Neural progenitor cell (in vitro differentiated cells): ENCODE measurements at regions not wholly inside any gene's neighbourhood (a gene's known extent, or its start where the extent isn't known, plus 50 kb on each side); places are given as distances from the start of the nearest gene placed in this dataset.

Source experiments
- DNase-seq: peaks from one replicate; pipeline ENCODE4 v3.0.0-alpha.2; 2016; ENCODE audit warnings: low spot score
- H2AFZ ChIP-seq: fragments of 200-600 bp; sonication (generic); replicated peaks from 2 replicates; pipeline ENCODE4 v1.6.1; 2016; ENCODE audit warnings: antibody characterized with exemption
- H3F3A ChIP-seq: fragments of 200-600 bp; sonication (generic); 2 replicates; pipeline ENCODE4 v1.6.1; 2016; ENCODE audit warnings: antibody characterized with exemption, low read depth
- H3K27ac ChIP-seq: fragments of 200-600 bp; sonication (generic); 2 replicates; pipeline ENCODE4 v1.5.1; 2016; ENCODE audit warnings: mild to moderate bottlenecking
- H3K27me3 ChIP-seq: fragments of 200-600 bp; sonication (generic); 2 replicates; pipeline ENCODE4 v1.6.1; 2016; ENCODE audit warnings: mild to moderate bottlenecking, moderate library complexity
- H3K36me3 ChIP-seq: fragments of 200-600 bp; sonication (generic); 2 replicates; pipeline ENCODE4 v1.5.1; 2016
- H3K4me1 ChIP-seq: fragments of 200-600 bp; sonication (generic); 2 replicates; pipeline ENCODE4 v1.6.1; 2016; ENCODE audit warnings: mixed run types
- H3K4me2 ChIP-seq: fragments of 200-600 bp; sonication (generic); 2 replicates; pipeline ENCODE4 v1.6.1; 2016
- H3K4me3 ChIP-seq: fragments of 200-600 bp; sonication (generic); 2 replicates; pipeline ENCODE4 v1.5.1; 2016
- H3K79me2 ChIP-seq: fragments of 200-600 bp; sonication (generic); 2 replicates; pipeline ENCODE4 v1.6.1; 2016; ENCODE audit warnings: low read depth
- H3K9ac ChIP-seq: fragments of 200-600 bp; sonication (generic); 2 replicates; pipeline ENCODE4 v1.6.1; 2016
- H3K9me3 ChIP-seq: fragments of 200-600 bp; sonication (generic); 2 replicates; pipeline ENCODE4 v1.5.1; 2016; ENCODE audit warnings: low read depth
- H4K20me1 ChIP-seq: fragments of 200-600 bp; sonication (generic); 2 replicates; pipeline ENCODE4 v1.6.1; 2016; ENCODE audit warnings: low read depth
- H3K27ac Mint-ChIP-seq: 3 replicates; pipeline ENCODE4 v1.8.0; 2021; ENCODE audit warnings: mixed read lengths
- H3K27me3 Mint-ChIP-seq: 2 replicates; pipeline ENCODE4 v1.8.0; 2022; ENCODE audit warnings: low read depth, mild to moderate bottlenecking, inconsistent platforms, moderate library complexity, mixed read lengths; ENCODE audit not compliant: insufficient read depth
- H3K36me3 Mint-ChIP-seq: 3 replicates; pipeline ENCODE4 v1.8.0; 2021; ENCODE audit warnings: mixed read lengths
- H3K4me1 Mint-ChIP-seq: 3 replicates; pipeline ENCODE4 v1.8.0; 2021; ENCODE audit warnings: mixed read lengths
- H3K4me3 Mint-ChIP-seq: 3 replicates; pipeline ENCODE4 v1.8.0; 2021; ENCODE audit warnings: mild to moderate bottlenecking, moderate library complexity, mixed read lengths
- H3K9me3 Mint-ChIP-seq: 3 replicates; pipeline ENCODE4 v1.8.0; 2020; ENCODE audit warnings: mixed read lengths
- CTCF ChIP-seq: fragments of 200-600 bp; sonication (generic); IDR thresholded peaks from 2 replicates; pipeline ENCODE4 v1.5.1; 2017; ENCODE audit warnings: antibody characterized with exemption, mild to moderate bottlenecking
- EZH2 ChIP-seq: fragments of 200-600 bp; sonication (generic); IDR thresholded peaks from 2 replicates; pipeline ENCODE4 v1.6.1; 2017; ENCODE audit warnings: antibody characterized with exemption, mild to moderate bottlenecking, moderate library complexity
- EZH2phosphoT487 ChIP-seq: fragments of 200-600 bp; sonication (generic); IDR thresholded peaks from 2 replicates; pipeline ENCODE4 v1.6.1; 2017; ENCODE audit warnings: antibody characterized with exemption

- H3K9ac ChIP-seq: no peak overlapping the region
- Mint-ChIP-seq H3K9me3 (no peaks in the 10 kb centered on the region), H3K27me3 (no peaks in the 10 kb centered on the region), H3K4me3 (no peak overlapping the region), H3K27ac (no peak overlapping the region), H3K4me1 (no peaks in the 10 kb centered on the region), H3K36me3 (no peaks in the 10 kb centered on the region)
- H3K4me2 ChIP-seq: no peak overlapping the region
- H3K36me3 ChIP-seq: no peaks in the 10 kb centered on the region
- no peaks in the 10 kb centered on the region for H3K4me1 ChIP-seq
- TF ChIP-seq EZH2phosphoT487 (no peak), CTCF (no peak), EZH2 (no peak)
- H3F3A ChIP-seq: no peaks in the 10 kb centered on the region
- DNase-seq: no peak
- H3K27ac ChIP-seq: no peak overlapping the region
- no peaks in the 10 kb centered on the region for H3K27me3 ChIP-seq
- no peaks in the 10 kb centered on the region for H3K79me2 ChIP-seq
- no peaks in the 10 kb centered on the region for H3K9me3 ChIP-seq
- no peak overlapping the region for H2AFZ ChIP-seq
- H3K4me3 ChIP-seq: no peak overlapping the region
- H4K20me1 ChIP-seq: no peaks in the 10 kb centered on the region
Measured at GRCh38 chr11:90364527-90364926, 141.7 kb upstream of the CHORDC1 start.

GRCh38 chr11:90363739-90364138 lies 140.9 kb upstream of the CHORDC1 start:
- Mint-ChIP-seq H3K36me3 (no peaks in the 10 kb centered on the region), H3K27me3 (no peaks in the 10 kb centered on the region), H3K4me1 (no peaks in the 10 kb centered on the region), H3K9me3 (no peaks in the 10 kb centered on the region), H3K27ac (no peak overlapping the region), H3K4me3 (no peak overlapping the region)
- H2AFZ ChIP-seq: no peak overlapping the region
- DNase-seq: no peak
- no peaks in the 10 kb centered on the region for H3K4me1 ChIP-seq
- no peak overlapping the region for H3K27ac ChIP-seq
- H3K4me2 ChIP-seq: no peak overlapping the region
- TF ChIP-seq EZH2 (no peak), CTCF (no peak), EZH2phosphoT487 (no peak)
- H3K4me3 ChIP-seq: no peak overlapping the region
- H3K9me3 ChIP-seq: no peaks in the 10 kb centered on the region
- H3F3A ChIP-seq: no peaks in the 10 kb centered on the region
- no peaks in the 10 kb centered on the region for H3K79me2 ChIP-seq
- no peak overlapping the region for H3K9ac ChIP-seq
- no peaks in the 10 kb centered on the region for H3K36me3 ChIP-seq
- no peaks in the 10 kb centered on the region for H4K20me1 ChIP-seq
- no peaks in the 10 kb centered on the region for H3K27me3 ChIP-seq

GRCh38 chr11:90355200-90355599 lies 132.4 kb upstream of the CHORDC1 start:
- Histone ChIP-seq H3K27me3 (no peaks in the 10 kb centered on the region), H3K4me1 (no peaks in the 10 kb centered on the region), H3K9me3 (no peaks in the 10 kb centered on the region), H3K4me3 (no peak overlapping the region), H3K27ac (no peak overlapping the region), H3K4me2 (no peak overlapping the region), H2AFZ (no peak overlapping the region), H3K36me3 (no peaks in the 10 kb centered on the region), H3K79me2 (no peaks in the 10 kb centered on the region), H3K9ac (no peak overlapping the region), H4K20me1 (no peaks in the 10 kb centered on the region), H3F3A (no peaks in the 10 kb centered on the region)
- Mint-ChIP-seq H3K27ac (no peak overlapping the region), H3K4me1 (no peaks in the 10 kb centered on the region), H3K9me3 (no peaks in the 10 kb centered on the region), H3K36me3 (no peaks in the 10 kb centered on the region), H3K4me3 (no peak overlapping the region), H3K27me3 (no peaks in the 10 kb centered on the region)
- DNase-seq: no peak
- TF ChIP-seq EZH2 (no peak), CTCF (no peak), EZH2phosphoT487 (no peak)

GRCh38 chr11:90349731-90350130 lies 126.9 kb upstream of the CHORDC1 start:
- Mint-ChIP-seq H3K4me1 (no peaks in the 10 kb centered on the region), H3K4me3 (no peak overlapping the region), H3K9me3 (no peaks in the 10 kb centered on the region), H3K27ac (no peak overlapping the region), H3K36me3 (no peaks in the 10 kb centered on the region), H3K27me3 (no peaks in the 10 kb centered on the region)
- H3K79me2 ChIP-seq: no peaks in the 10 kb centered on the region
- no peaks in the 10 kb centered on the region for H4K20me1 ChIP-seq
- TF ChIP-seq EZH2phosphoT487: no peak
- no peak for TF ChIP-seq CTCF
- no peak for TF ChIP-seq EZH2
- no peak overlapping the region for H3K4me2 ChIP-seq
- no peak overlapping the region for H3K9ac ChIP-seq
- no peak overlapping the region for H2AFZ ChIP-seq
- H3K27me3 ChIP-seq: no peaks in the 10 kb centered on the region
- no peak for DNase-seq
- H3K4me1 ChIP-seq: no peaks in the 10 kb centered on the region
- H3K9me3 ChIP-seq: no peaks in the 10 kb centered on the region
- no peak overlapping the region for H3K27ac ChIP-seq
- H3F3A ChIP-seq: no peaks in the 10 kb centered on the region
- H3K4me3 ChIP-seq: no peak overlapping the region
- no peaks in the 10 kb centered on the region for H3K36me3 ChIP-seq
